PC-3 (cell line): ENCODE measurements at regions not wholly inside any gene's neighbourhood (a gene's known extent, or its start where the extent isn't known, plus 50 kb on each side); places are given as distances from the start of the nearest gene placed in this dataset.

Experiments
- ATAC-seq: fragments of 200-7000 bp; cut with Tn5 transposase; 2 replicates; pipeline ENCODE4 v1.9.1; 2020; ENCODE audit warnings: mild to moderate bottlenecking, moderate library complexity
- BruUV-seq: library from RNA; stranded (reverse); fragments of 400-500 nt; replicated peaks from 2 replicates; lab custom pipeline; 2021; lab: Mats Ljungman, UMichigan
- CTCF ChIA-PET: fragments of 300-600 bp; sonication (Branson Sonifier 250); formaldehyde crosslinking; loops from one replicate; lab custom pipeline; 2022; ENCODE audit warnings: antibody characterized with exemption; lab: Charles Lee
- POLR2A ChIA-PET: fragments of 300-600 bp; sonication (Branson Sonifier 250); formaldehyde crosslinking; loops from one replicate; lab custom pipeline; 2022; ENCODE audit warnings: antibody characterized with exemption; ENCODE audit not compliant: unreplicated experiment; lab: Charles Lee
- DNase-seq: peaks from one replicate; pipeline ENCODE4 v3.0.0-alpha.2; 2015
- H2AFZ ChIP-seq: fragments of 300-600 bp; sonication (generic); 2 replicates; pipeline ENCODE4 v1.6.0; 2016; ENCODE audit warnings: antibody characterized with exemption, low read length
- H3F3A ChIP-seq: fragments of 300-600 bp; sonication (generic); one replicate; pipeline ENCODE4 v1.6.0; 2017; ENCODE audit warnings: antibody characterized with exemption, low read length, control low read depth, mild to moderate bottlenecking; ENCODE audit not compliant: unreplicated experiment
- H3K27ac ChIP-seq: fragments of 300-600 bp; sonication (generic); 2 replicates; pipeline ENCODE4 v1.5.1; 2016; ENCODE audit warnings: mild to moderate bottlenecking, low read length
- H3K27me3 ChIP-seq: fragments of 300-600 bp; sonication (generic); 2 replicates; pipeline ENCODE4 v1.6.1; 2016; ENCODE audit warnings: low read length, mixed read lengths
- H3K36me3 ChIP-seq: fragments of 300-600 bp; sonication (generic); 2 replicates; pipeline ENCODE4 v1.6.1; 2016; ENCODE audit warnings: low read depth, mixed run types, low read length, mixed read lengths
- H3K4me1 ChIP-seq: fragments of 300-600 bp; sonication (generic); 2 replicates; pipeline ENCODE4 v1.5.1; 2016; ENCODE audit warnings: low read length; ENCODE audit not compliant: insufficient read depth
- H3K4me2 ChIP-seq: fragments of 300-600 bp; sonication (generic); 2 replicates; pipeline ENCODE4 v1.6.0; 2016; ENCODE audit warnings: low read length
- H3K4me3 ChIP-seq: fragments of 300-600 bp; sonication (generic); 2 replicates; pipeline ENCODE4 v1.5.1; 2016; ENCODE audit warnings: mild to moderate bottlenecking, low read length, mixed read lengths
- H3K79me2 ChIP-seq: fragments of 300-600 bp; sonication (generic); 2 replicates; pipeline ENCODE4 v1.6.1; 2017; ENCODE audit warnings: low read length, mixed read lengths
- H3K9ac ChIP-seq: fragments of 300-600 bp; sonication (generic); 2 replicates; pipeline ENCODE4 v1.6.0; 2016; ENCODE audit warnings: mild to moderate bottlenecking, low read length
- H3K9me2 ChIP-seq: fragments of 300-600 bp; sonication (generic); replicated peaks from 2 replicates; pipeline ENCODE4 v1.6.1; 2016; ENCODE audit warnings: mixed run types, low read length, mixed read lengths
- H3K9me3 ChIP-seq: fragments of 300-600 bp; sonication (generic); 2 replicates; pipeline ENCODE4 v1.6.1; 2016; ENCODE audit warnings: low read length, mixed read lengths
- H4K20me1 ChIP-seq: fragments of 300-600 bp; sonication (generic); 2 replicates; pipeline ENCODE4 v1.6.1; 2016; ENCODE audit warnings: low read length, mixed read lengths
- EZH2 ChIP-seq: fragments of 300-600 bp; sonication (generic); IDR thresholded peaks from one replicate; pipeline ENCODE4 v1.6.1; 2017; ENCODE audit warnings: antibody characterized with exemption, mild to moderate bottlenecking, low read length; ENCODE audit not compliant: unreplicated experiment
- EZH2phosphoT487 ChIP-seq: fragments of 300-600 bp; sonication (generic); IDR thresholded peaks from 2 replicates; pipeline ENCODE4 v1.6.1; 2018; ENCODE audit warnings: mild to moderate bottlenecking, antibody characterized with exemption, low read length, borderline replicate concordance
- intact Hi-C: fragments of 100-400 bp; cut with micrococcal nuclease; formaldehyde crosslinking; loops from 2 replicates; pipeline ENCODE4 v1.9.0; 2023
- TF ChIP-seq, protein P1 (sequence below): fragments of 300-600 bp; sonication (generic); conservative IDR thresholded peaks from 2 replicates; pipeline ENCODE4 v1.5.1; 2017; ENCODE audit warnings: antibody characterized with exemption, low read depth, mild to moderate bottlenecking, low read length

DNA sequence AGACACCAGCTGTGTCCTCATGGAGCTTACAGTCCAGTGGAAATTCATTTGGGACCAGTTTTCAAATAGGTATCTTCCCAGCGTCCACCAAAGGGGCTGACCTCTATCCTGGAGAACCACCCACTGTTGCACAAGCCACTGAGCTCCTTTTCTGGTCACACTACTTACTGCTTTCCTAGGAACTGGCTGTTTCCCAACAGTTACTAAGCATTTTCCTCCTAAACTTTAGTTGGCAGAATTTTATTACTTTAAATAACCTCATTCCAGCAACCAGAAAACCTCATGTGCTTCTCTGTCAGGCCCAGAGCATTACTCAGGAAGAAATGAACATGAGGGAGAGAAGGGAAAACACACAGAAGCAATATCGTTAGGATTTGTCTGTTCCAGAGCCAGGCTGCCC lies 183.1 kb downstream of the GPAM start:
- no TSS peak for BruUV-seq
- Histone ChIP-seq H3F3A (no peaks in the 10 kb centered on the region), H3K27ac (no peak overlapping the region), H3K79me2 (no peaks in the 10 kb centered on the region), H3K9me3 (no peaks in the 10 kb centered on the region), H3K9ac (no peak overlapping the region), H3K4me2 (no peak overlapping the region), H3K9me2 (no peaks in the 10 kb centered on the region), H3K27me3 (no peaks in the 10 kb centered on the region), H2AFZ (no peak overlapping the region), H3K4me1 (no peaks in the 10 kb centered on the region), H3K4me3 (no peak overlapping the region), H3K36me3 (no peaks in the 10 kb centered on the region), H4K20me1 (no peaks in the 10 kb centered on the region)
- ATAC-seq (no peak), DNase-seq (no peak)
- intact Hi-C loops = no loop called here
- CTCF ChIA-PET = no interaction called here
- TF ChIP-seq EZH2phosphoT487 (no peak), EZH2 (no peak)
- TF ChIP-seq, protein P1, sequence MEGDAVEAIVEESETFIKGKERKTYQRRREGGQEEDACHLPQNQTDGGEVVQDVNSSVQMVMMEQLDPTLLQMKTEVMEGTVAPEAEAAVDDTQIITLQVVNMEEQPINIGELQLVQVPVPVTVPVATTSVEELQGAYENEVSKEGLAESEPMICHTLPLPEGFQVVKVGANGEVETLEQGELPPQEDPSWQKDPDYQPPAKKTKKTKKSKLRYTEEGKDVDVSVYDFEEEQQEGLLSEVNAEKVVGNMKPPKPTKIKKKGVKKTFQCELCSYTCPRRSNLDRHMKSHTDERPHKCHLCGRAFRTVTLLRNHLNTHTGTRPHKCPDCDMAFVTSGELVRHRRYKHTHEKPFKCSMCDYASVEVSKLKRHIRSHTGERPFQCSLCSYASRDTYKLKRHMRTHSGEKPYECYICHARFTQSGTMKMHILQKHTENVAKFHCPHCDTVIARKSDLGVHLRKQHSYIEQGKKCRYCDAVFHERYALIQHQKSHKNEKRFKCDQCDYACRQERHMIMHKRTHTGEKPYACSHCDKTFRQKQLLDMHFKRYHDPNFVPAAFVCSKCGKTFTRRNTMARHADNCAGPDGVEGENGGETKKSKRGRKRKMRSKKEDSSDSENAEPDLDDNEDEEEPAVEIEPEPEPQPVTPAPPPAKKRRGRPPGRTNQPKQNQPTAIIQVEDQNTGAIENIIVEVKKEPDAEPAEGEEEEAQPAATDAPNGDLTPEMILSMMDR = no peak
- POLR2A ChIA-PET = no interaction called here

DNA sequence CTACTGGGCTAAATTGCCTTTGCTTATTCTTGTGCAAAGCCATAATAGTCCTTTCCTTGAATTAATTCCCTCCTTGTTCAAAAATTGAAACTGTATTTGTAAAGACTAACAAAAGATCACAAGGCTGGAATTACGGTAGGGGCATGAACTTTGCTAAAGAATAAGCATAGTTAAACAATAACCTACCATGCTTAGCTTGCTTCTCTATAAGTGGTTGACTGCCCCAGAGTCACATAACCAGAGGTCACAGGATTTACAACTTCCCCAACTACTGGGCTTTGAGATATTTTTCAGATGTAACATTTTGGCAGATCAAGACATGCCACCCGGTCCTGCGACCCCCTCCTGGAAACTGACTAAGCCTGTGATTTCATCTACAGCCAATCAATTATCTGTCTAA lies 181.4 kb downstream of the GPAM start:
- CTCF ChIA-PET = no interaction called here
- no peak for DNase-seq
- BruUV-seq = no TSS peak

DNA sequence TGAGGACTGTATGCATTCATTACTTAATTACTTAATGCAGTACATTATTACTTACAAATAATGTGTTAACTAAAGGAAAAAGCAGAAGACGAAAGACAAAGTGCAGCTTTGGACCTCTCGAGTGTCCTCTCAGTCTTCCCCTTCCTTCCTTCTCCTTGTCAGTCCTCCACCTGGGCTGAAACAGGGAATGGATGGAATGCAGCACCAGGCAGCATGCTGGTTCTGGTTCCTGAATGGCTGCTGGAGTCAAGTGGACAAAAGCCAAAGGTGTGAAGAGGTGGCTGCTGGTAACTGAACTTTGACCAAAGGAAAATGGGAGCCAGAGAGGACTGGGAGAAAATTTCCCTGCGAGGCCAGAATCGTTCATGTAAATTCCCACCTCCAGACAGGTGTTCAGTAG lies 179.5 kb downstream of the GPAM start:
- DNase-seq (no peak), ATAC-seq (no peak)
- ChIA-PET POLR2A (no interaction called here), CTCF (no interaction called here)
- intact Hi-C loops = no loop called here
- Histone ChIP-seq H3K9ac (no peak overlapping the region), H3K36me3 (no peaks in the 10 kb centered on the region), H3K4me2 (no peak overlapping the region), H3K79me2 (no peaks in the 10 kb centered on the region), H2AFZ (no peak overlapping the region), H3F3A (no peaks in the 10 kb centered on the region), H4K20me1 (no peaks in the 10 kb centered on the region), H3K4me1 (no peaks in the 10 kb centered on the region), H3K9me2 (no peaks in the 10 kb centered on the region), H3K27me3 (no peaks in the 10 kb centered on the region), H3K4me3 (no peak overlapping the region), H3K27ac (no peak overlapping the region), H3K9me3 (no peaks in the 10 kb centered on the region)
- BruUV-seq = no TSS peak
- TF ChIP-seq, protein P1 = no peak

More for the DNA sequence above, 181.4 kb downstream of the GPAM start:
- Histone ChIP-seq H3K36me3 (no peaks in the 10 kb centered on the region), H2AFZ (no peak overlapping the region), H3K4me3 (no peak overlapping the region), H3K9ac (no peak overlapping the region), H3F3A (no peaks in the 10 kb centered on the region), H3K4me2 (no peak overlapping the region), H4K20me1 (no peaks in the 10 kb centered on the region), H3K4me1 (no peaks in the 10 kb centered on the region), H3K27ac (no peak overlapping the region), H3K79me2 (no peaks in the 10 kb centered on the region), H3K9me3 (no peaks in the 10 kb centered on the region), H3K27me3 (no peaks in the 10 kb centered on the region), H3K9me2 (no peaks in the 10 kb centered on the region)
- no peak for ATAC-seq
- POLR2A ChIA-PET = interaction anchor here (0.6 kb wide), 1 partner anchor 885 kb away, joined by 3 read pairs; no protein-coding TSS in a partner anchor
- intact Hi-C loops = no loop called here
- TF ChIP-seq, protein P1 = no peak
